Renal cortex interstitium (tissue), 11 donors: ENCODE measurements at regions not wholly inside any gene's neighbourhood (a gene's known extent, or its start where the extent isn't known, plus 50 kb on each side); places are given as distances from the start of the nearest gene placed in this dataset.
"Not testable (repeated sequence)": the region's sequence is repeated elsewhere in the genome, so short reads cannot be mapped to it uniquely, and the experiment has no call there.

Experiments
- DNase-seq, 11 donors: peaks; one replicate each; pipeline ENCODE4 v3.0.0-alpha.2; 2013; ENCODE audit warnings: low read depth in 9 of 11, low spot score in 4 of 11; ENCODE audit errors: extremely low read depth in 1 of 11

DNA sequence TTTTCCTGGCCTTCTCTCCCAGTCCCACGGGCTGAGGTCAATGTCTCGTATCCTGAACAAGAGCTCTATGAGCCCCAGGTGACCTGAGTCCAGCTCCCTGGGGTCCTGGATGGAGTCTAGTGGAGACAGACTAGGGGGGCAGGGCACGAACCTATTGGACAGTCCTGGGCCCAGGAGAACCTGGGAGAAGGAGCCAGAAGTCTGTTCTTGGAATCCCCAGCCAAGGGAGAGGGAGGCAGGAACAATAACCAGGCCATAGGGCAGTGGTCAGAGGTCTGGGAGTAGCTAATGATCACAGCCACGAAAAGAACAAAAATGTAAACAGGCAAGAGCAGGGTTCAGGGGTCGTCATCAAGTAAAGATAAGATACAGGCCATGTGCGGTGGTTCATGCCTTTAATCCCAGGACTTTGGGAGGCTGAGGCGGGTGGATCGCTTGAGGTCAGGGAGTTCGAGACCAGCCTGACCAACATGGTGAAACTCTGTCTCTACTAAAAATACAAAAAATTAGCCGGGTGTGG, 60.8 kb downstream of the COPRS start:
- DNase-seq, result no peak

DNA sequence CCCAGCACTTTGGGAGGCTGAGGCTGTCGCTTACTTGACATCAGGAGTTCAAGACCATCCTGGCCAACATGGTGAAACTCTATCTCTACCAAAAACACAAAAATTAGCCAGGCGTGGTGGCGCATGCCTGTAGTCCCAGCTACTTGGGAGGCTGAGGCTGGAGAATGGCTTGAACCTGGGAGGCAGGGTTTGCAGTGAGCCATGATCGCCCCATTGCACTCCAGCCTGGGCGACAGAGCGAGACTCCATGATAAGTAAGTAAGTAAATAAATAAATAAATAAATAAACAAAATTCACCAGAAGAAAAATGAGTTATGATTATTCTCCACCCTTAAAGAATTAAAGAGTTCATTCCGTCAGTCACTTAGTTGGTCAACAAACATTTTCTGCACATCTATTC, 63.1 kb downstream of the COPRS start:
- not testable (repeated sequence) for DNase-seq

DNA sequence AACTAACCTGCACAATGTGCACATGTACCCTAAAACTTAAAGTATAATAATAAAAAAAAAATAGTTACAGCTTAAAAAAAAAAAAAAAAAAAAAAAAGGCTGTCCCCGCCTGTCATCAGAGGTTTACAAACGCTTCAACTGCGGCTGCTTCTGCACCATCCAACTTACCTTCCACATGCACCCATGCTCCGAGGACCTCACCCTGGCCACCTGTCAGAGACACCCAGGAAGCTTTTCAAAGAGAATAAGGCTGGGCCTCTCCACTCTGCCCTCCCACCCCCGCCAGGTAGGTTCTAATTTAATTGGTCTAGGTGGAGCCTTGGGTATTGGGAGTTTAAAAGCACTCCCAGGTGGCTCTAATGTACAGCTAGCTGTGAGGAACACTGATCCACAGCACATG, 64.9 kb downstream of the COPRS start:
- no peak for DNase-seq

DNA sequence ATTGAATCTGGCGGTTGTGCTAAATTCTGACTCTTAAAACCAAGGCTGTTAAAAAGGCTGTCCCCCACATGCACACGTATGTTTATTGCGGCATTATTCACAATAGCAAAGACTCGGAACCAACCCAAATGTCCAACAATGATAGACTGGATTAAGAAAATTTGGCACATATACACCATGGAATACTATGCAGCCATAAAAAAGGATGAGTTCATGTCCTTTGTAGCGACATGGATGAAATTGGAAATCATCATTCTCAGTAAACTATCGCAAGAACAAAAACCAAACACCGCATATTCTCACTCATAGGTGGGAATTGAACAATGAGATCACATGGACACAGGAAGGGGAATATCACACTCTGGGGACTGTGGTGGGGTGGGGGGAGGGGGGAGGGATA, 65.4 kb downstream of the COPRS start:
- DNase-seq, result not testable (repeated sequence)

DNA sequence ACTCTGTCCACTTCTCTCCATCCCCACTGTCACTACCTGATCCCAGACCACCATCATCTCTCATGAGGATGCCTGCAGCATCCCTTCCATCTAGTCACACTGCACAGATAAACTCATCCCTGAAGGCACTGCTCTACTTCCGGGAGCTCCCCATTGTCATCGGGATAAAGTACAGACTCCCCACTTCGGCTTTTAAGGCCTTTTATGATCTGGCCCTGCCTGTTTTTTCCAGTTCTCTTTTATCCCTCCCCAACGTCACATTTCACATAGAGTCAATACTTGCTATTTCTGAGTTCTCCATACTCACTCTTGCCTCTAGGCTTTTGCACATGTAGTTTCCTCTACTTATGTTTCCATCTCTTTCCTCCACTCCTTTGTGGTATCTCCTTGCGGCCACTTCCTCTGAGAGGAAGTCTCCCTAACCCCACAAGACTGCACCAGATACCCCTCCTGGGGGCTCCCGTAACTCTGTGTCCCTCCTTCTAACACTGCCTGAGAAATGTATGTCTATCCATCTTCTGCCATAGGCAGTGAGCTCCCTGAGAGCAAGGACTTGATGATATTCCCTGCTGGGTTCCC, 66.9 kb downstream of the COPRS start:
- DNase-seq, result no peak

DNA sequence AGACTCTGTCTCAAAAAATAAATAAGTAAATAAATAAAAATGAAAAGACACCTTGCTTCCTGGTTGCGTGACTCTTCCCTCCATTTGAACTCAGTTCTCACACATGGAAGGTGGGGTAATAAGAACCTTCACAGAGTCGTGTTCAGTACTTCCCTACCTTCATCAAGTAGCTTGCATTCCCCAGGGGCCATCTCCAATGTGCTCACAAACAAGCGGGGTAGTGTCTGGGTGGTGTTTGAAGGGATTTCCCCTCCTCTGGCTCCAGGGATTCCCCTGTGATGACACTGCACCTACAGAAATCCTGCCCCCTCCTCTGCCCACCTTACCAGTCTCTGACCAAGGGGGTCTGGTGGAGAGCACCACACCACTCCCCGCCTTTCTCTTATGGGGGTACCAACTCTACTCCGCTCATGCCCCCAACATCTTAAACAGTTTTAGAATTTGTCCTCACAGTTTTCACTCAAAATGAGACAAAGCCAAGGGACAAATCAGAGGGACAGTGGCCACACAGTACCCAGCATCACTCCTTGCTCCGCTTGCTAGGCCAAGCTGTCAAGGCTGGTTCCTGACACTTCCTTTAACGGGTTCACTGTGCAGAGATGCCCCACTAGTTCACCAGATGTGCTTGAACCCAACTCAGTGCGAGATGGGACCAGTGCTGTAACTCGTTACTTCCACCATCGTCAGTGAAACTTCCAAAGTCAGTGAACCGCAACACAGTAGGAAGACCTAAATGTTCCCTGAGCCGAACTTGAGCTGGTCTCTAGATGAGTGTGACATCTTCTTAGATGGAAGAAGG, 69.1 kb downstream of the COPRS start:
- no peak for DNase-seq

DNA sequence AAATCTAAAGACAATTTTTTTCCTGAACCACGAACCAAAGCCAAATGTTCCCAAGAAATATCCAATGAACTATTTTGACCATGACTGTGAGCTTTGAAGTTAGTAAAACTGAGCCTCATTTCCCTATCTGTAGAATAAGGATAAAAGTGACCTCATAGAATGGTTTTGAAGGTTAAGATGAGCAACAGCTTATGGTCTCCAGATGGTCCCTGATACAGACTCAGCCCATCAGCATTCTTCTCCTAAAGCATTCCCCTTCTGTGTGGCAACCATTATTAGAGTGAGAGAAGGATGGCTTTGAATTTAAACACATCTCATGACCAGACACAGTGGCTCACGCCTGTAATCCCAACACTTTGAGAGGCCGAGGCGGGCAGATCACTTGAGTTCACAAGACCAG, 70.1 kb downstream of the COPRS start:
- DNase-seq, result no peak

DNA sequence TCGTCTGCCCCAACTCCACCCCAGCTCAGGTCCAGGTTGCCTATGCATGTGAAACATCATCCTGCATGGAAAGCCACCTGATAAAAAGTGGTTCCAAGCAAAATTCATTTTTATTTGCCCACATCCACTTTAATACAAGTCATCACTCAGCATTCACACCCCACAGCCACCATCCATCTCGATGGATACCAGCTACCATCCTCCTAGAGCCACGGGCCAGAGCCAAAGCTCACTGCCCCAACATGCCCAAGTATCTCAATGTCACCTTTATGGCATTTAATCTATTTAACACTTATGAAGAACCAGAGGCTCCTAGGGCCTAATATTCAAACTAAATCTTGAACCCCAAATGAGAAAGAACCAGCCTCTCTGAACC, 70.5 kb downstream of the COPRS start:
- DNase-seq, result no peak

DNA sequence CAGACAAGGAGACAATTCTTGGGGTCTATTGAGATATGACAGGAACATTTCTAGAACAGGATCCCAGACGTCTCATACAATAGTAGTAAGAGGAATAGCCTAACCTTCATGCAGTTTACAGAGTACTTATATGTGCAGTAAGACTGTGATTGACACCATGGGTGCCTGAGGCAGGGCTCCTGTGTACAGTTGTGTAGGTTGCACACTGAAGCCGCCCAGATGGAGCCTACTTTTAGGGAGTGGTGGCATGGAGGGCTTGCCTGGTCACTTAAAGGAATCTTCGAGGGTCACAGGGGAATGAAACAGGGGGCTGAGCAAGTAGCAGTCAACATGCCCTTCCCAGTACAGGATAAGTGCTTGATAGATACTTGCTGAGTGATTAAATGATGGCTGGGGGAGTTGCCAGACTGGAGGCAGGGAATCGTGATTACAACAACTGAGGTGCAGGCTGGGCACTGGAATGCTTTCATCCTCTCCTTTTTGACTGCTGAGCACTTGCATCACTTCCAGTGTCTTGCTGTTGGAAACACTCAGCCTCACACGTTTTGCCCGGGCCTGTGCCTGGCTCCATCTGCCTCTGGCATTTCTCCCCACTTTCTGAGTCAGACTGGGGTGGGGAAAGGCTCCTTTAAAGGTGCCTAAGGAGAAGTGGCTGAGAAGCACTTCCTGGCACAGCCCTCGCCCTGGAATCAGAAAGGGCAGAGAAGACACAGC, 71.0 kb downstream of the COPRS start:
- DNase-seq, result no peak

DNA sequence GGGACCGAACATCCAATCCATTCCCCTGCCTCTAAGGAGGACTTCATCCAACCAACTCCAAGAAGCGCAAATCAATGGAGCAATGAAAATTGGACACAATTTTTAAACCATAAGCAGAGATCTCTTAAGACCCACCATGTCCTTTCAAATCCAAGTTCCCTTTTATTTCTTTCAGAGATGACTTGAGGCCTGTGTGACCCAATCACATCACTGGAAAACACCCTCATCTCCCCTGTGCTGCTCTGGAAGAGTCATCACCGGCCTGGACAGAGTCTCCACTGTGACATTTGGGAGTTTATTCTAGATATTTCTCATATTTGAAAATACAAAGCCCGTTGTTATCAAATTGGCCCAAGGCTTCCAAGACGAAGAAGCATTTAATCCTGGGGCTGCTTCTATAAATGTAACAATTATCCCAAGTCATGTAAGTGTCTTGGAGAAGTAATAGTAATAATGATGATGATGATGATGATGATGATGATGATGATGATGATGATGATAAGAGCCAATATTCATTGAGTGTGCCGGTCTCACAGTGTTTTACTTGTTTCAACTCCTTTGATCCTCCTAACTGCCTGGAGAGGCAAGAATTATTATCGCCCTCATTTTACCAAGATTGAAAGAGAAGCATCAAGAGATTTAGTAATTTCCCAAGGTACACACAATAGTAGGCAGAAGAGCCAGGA, 72.1 kb downstream of the COPRS start:
- no peak for DNase-seq

DNA sequence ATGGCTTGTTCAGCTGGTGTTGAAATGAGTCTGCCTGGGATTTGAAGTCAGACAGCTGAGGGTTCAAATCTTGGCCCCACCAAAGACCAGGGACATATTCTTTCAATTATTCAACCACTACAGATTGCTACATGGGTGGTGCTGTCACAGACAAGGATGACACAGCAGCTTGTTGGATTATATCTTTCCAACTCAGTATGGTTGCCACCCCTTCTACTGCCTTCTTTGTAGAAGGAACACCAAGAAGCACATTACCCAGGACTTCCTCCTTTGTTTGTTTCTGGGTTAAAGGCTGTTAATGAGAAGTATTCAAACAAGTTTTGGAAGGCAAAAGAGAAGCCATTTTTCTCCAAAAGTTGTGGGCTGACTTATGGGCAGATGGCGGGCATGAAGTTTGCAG, 78.6 kb downstream of the COPRS start:
- DNase-seq, result no peak

DNA sequence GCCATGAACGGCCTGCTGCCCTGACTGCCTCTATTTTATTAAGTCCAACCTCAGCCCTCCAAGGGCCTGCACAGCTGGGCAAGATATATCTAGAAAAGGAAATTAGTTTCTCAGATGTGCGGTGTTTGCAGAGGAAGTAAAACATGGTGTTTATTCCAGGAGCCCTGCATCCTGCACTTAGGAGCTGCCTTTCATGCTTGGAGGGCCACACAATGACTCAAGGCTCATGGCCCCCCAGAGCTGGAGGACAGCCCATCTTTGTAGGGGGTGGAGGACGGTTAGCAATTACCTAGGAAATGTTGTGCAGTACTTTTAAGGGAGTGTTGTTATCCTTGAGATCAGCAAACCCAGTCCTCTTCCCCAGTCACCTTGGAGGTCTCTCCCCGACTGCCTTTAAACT, 80.5 kb downstream of the COPRS start:
- no peak for DNase-seq

DNA sequence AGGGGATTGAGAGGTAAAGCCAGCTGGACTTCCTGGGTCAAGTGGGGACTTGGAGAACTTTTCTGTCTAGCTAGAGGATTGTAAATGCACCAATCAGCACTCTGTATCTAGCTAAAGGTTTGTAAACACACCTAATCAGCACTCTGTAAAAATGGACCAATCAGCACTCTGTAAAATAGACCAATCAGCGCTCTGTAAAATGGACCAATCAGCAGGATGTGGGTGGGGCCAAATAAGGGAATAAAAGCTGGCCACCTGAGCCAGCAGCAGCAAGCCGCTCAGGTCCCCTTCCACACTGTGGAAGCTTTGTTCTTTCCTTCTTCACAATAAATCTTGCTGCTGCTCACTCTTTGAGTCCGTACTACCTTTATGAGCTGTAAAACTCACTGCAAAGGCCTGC, 87.7 kb downstream of the COPRS start:
- DNase-seq, result not testable (repeated sequence)

DNA sequence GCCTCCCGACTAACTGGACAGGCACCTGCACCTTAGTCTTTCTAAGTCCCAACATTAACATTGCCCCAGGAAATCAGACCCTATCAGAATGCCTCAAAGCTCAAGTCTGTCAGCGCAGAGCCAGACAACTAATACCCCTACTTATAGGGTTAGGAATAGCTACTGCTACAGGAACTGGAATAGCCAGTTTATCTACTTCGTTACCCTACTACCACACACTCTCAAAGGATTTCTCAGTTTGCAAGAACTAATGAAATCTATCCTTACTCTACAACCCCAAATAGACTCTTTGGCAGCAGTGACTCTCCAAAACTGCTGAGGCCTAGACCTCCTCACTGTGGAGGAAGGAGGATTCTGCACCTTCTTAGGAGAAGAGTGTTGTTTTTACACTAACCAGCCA, 88.5 kb downstream of the COPRS start:
- not testable (repeated sequence) for DNase-seq

DNA sequence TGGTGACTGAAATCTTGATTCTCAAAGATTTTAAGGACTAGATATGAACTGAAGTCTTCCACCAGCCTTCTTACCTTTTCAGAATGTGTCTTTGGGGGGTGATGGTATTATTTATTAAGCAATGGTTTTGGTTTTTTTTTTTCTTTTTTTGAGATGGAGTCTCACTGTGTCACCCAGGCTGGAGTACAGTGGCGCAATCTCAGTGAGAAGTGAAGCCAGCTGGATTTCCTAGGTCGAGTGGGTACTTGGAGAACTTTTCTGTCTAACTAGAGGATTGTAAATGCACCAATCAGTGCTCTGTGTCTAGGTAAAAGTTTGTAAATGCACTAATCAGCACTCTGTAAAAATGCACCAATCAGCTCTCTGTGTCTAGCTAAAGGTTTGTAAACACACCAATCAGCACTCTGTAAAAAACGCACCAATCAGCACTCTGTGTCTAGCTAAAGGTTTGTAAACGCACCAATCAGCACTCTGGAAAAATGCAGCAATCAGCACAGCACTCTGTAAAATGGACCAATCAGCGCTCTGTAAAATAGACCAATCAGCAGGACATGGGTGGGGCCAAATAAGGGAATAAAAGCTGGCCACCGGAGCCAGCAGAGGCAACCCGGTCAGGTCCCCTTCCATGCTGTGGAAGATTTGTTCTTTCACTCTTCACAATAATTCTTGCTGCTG, 97.1 kb downstream of the COPRS start:
- DNase-seq, result not testable (repeated sequence)

DNA sequence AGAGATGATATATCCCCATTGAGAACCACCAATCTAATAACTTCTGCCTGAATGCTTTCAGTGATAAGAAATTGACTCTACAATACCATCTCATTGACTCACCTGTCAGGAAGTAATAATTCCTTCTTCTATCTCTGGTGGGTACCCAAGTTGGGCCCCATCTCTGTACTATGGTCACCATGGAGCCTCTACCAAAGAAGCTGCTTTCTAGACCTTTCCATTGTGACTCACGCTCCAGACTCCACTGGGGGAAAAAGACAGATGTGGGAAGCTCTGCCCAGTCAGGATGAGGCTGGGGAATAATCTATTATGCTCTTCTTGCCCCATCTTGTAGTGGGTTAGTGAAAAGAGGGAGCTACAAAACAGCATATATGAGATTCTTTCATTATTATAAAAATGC, 100.4 kb downstream of the COPRS start:
- no peak for DNase-seq

DNA sequence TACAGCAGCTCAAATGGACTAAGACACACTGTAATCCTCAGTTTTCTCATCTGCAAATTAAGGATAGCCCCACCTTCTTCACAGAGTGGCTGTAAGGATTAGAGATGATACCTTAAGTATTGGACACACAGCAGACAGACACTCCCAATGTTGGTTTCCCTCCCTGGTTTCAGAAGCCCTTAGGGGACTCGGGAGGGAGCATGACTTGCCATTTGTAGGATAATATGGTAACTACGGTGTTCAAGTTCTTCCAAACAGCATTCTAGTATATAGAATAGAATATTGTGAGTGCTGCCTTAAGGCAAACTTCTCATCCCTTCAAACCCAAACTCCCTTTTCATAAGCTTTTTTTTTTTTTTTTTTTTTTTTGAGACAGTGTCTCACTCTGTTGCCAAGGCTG, 101.9 kb downstream of the COPRS start:
- DNase-seq, result no peak

DNA sequence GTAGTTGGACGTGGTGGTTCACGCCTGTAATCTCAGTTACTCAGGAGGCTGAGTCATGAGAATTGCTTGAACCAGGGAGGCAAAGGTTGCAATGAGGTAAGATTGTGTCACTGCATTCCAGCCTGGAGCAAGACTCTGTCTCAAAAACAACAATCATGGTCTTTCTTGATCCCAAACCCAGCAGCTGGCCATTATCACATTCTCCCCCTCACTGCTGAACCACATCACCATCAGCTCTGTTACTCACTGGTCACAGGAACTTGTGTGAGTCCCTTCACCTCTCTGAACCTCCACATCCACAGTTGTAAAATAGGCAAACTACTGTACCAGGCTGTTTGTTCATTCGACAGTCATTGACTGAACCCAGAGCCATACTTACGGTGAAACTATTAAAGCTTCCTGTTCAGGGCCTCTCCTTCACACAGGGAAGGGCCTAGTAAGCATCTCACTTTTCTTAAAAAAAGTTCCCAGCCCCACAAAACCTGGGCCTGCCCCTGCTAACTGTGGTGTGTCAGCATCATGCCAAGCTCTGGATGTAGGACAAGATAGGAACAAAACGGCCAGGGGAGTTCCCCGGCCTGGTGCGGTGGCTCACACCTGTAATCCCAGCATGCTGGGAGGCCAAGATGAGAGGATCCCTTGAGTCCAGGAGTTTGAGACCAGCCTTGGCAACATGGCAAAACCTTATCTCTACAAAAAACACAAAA, 104.7 kb downstream of the COPRS start:
- DNase-seq, result no peak

DNA sequence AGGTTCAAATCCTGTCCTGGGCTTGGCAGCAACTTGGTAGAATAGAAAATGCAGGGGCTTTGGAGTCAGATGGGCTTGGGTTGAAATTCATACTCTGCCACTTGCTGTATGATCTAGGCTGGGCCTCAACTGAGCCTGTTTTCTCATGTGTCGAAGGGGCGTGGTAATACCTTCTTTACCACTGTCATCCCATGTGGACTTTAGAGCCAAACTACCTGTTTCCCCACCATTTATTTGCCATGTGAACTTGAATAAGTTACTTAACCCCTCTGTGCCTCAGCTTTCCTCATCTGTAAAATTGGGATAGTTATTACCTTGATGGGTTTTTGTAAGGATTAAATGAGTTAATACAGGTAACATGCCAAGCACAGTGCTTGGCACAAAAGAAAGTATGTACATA, 106.0 kb downstream of the COPRS start:
- DNase-seq, result no peak
